Liver (tissue), 8 donors: ENCODE measurements at regions not wholly inside any gene's neighbourhood (a gene's known extent, or its start where the extent isn't known, plus 50 kb on each side); places are given as distances from the start of the nearest gene placed in this dataset.

Source experiments
- DNase-seq: peaks from one replicate; pipeline ENCODE4 v3.0.0-alpha.2; 2017; ENCODE audit warnings: low spot score
- H3K27ac ChIP-seq, 2 donors: one replicate each; pipeline ENCODE4 v1.7.0; 2013; ENCODE audit warnings: inconsistent platforms in 2 of 2, low read length in 2 of 2, control low read depth in 1 of 2, low read depth in 1 of 2, mild to moderate bottlenecking in 1 of 2
- H3K27me3 ChIP-seq, 4 donors: one replicate each; pipeline versions ENCODE4 v1.6.1 to v1.7.0; 2013; ENCODE audit warnings: low read length in 3 of 4, inconsistent platforms in 1 of 4, mild to moderate bottlenecking in 1 of 4, moderate library complexity in 1 of 4; ENCODE audit not compliant: control insufficient read depth in 4 of 4, insufficient read depth in 4 of 4
- H3K36me3 ChIP-seq, 4 donors: one replicate each; pipeline versions ENCODE4 v1.6.1 to v1.7.0; 2013; ENCODE audit warnings: low read length in 3 of 4, mild to moderate bottlenecking in 3 of 4, low read depth in 1 of 4, moderate library complexity in 1 of 4; ENCODE audit not compliant: control insufficient read depth in 4 of 4, insufficient read depth in 3 of 4
- H3K4me1 ChIP-seq, 4 donors: one replicate each; pipeline versions ENCODE4 v1.6.1 to v1.7.0; 2013; ENCODE audit warnings: low read length in 3 of 4, mild to moderate bottlenecking in 3 of 4, moderate library complexity in 1 of 4; ENCODE audit not compliant: control insufficient read depth in 4 of 4, insufficient read depth in 4 of 4
- H3K4me3 ChIP-seq, 3 donors: one replicate each; pipeline versions ENCODE4 v1.6.1 to v1.7.0; 2013; ENCODE audit warnings: low read length in 3 of 3, control low read depth in 1 of 3, low read depth in 1 of 3, mild to moderate bottlenecking in 1 of 3
- H3K9ac ChIP-seq, 2 donors: one replicate each; pipeline ENCODE4 v1.7.0; 2013; ENCODE audit warnings: low read length in 2 of 2, mild to moderate bottlenecking in 2 of 2, moderate library complexity in 2 of 2, control low read depth in 1 of 2, low read depth in 1 of 2
- H3K9me3 ChIP-seq, 4 donors: one replicate each; pipeline versions ENCODE4 v1.6.1 to v1.7.0; 2013; ENCODE audit warnings: low read length in 3 of 4; ENCODE audit not compliant: control insufficient read depth in 4 of 4
- ATF3 ChIP-seq: IDR thresholded peaks from 2 replicates; pipeline ENCODE4 v1.6.1; 2016; ENCODE audit warnings: antibody characterized with exemption
- CTCF ChIP-seq: fragments of 150-350 bp; IDR thresholded peaks from 2 replicates; pipeline ENCODE4 v1.5.1; 2017; ENCODE audit warnings: improper control_type of control experiment, low read depth, low read length; ENCODE audit not compliant: missing input control
- EGR1 ChIP-seq, 2 donors: IDR thresholded peaks; 2 replicates each; pipeline ENCODE4 v1.6.1; 2016 to 2018; ENCODE audit warnings: antibody characterized with exemption in 2 of 2, low read depth in 2 of 2
- FOXA1 ChIP-seq: IDR thresholded peaks from 2 replicates; pipeline ENCODE4 v1.6.1; 2016; ENCODE audit warnings: antibody characterized with exemption
- GABPA ChIP-seq, 2 donors: IDR thresholded peaks in 1 of 2; conservative IDR thresholded peaks in 1 of 2; 2 replicates each; pipeline ENCODE4 v1.6.1; 2016; ENCODE audit warnings: antibody characterized with exemption in 2 of 2, mild to moderate bottlenecking in 1 of 2, moderate library complexity in 1 of 2
- HNF4A ChIP-seq, 2 donors: conservative IDR thresholded peaks; 2 replicates each; pipeline ENCODE4 v1.6.1; 2016; ENCODE audit warnings: antibody characterized with exemption in 2 of 2, mild to moderate bottlenecking in 2 of 2
- RAD21 ChIP-seq, 2 donors: IDR thresholded peaks; 2 replicates each; pipeline ENCODE4 v1.6.1; 2016; ENCODE audit warnings: antibody characterized with exemption in 2 of 2, mild to moderate bottlenecking in 2 of 2
- REST ChIP-seq: IDR thresholded peaks from 2 replicates; pipeline ENCODE4 v1.6.1; 2016; ENCODE audit warnings: antibody characterized with exemption, mild to moderate bottlenecking
- SP1 ChIP-seq: IDR thresholded peaks from 2 replicates; pipeline ENCODE4 v1.6.1; 2018; ENCODE audit warnings: antibody characterized with exemption, mild to moderate bottlenecking
- ZBTB33 ChIP-seq: IDR thresholded peaks from 2 replicates; pipeline ENCODE4 v1.6.1; 2016; ENCODE audit warnings: antibody characterized with exemption
- WGBS: extraction: QIAGEN DNeasy Blood & Tissue Kit; methylation state at CpG from one replicate; pipeline ENCODE4 v1.1.7; 2013; 5-methylcytosine and 5-hydroxymethylcytosine counted together
- donor health status: healthy.
- donor health status: healthy.
- donor health status: healthy.
- donor health status: healthy.
- donor health status: healthy.

GRCh38 chrY:21075658-21076057 is 319.8 kb downstream of the RPS4Y2 start (continued):
- TF ChIP-seq ZBTB33 = no peak
- TF ChIP-seq FOXA1 = no peak

- Histone ChIP-seq H3K9ac (no peak overlapping the region), H3K27ac (no peak overlapping the region), H3K4me3 (no peak overlapping the region), H3K27me3 (no peaks in the 10 kb centered on the region), H3K4me1 (no peaks in the 10 kb centered on the region), H3K36me3 (no peaks in the 10 kb centered on the region), H3K9me3 (no peaks in the 10 kb centered on the region)
- no peak for TF ChIP-seq RAD21 (IDR thresholded peaks at IDR 0.05)
- TF ChIP-seq GABPA (IDR thresholded peaks at IDR 0.05 in 1 of 2, conservative IDR thresholded peaks at IDR 0.05 in 1 of 2) = no peak
- no peak for TF ChIP-seq REST
- TF ChIP-seq FOXA1 = no peak
- no peak for TF ChIP-seq ZBTB33
- no peak for TF ChIP-seq ATF3
- no peak for TF ChIP-seq CTCF
- no peak for TF ChIP-seq HNF4A (conservative IDR thresholded peaks at IDR 0.05)
- no peak for TF ChIP-seq SP1
- TF ChIP-seq EGR1 (IDR thresholded peaks at IDR 0.05; ENCODE audit: low read depth in 2 of 2) = no peak
- no peak for DNase-seq
- WGBS = 79% methylated on average over 2 of the region's 2 CpGs
These were observed 323.8 kb downstream of the RPS4Y2 start for GRCh38 chrY:21079670-21080069.
